NCI-H446 treated with DMSO at 0.1 percent for 48 hours (cell line): ENCODE measurements at regions not wholly inside any gene's neighbourhood (a gene's known extent, or its start where the extent isn't known, plus 50 kb on each side); places are given as distances from the start of the nearest gene placed in this dataset.
"Not testable (repeated sequence)": the region's sequence is repeated elsewhere in the genome, so short reads cannot be mapped to it uniquely, and the experiment has no call there.

Experiments used
- DNase-seq: peaks from one replicate; lab custom pipeline; 2025; lab: John Stamatoyannopoulos, UW

DNA sequence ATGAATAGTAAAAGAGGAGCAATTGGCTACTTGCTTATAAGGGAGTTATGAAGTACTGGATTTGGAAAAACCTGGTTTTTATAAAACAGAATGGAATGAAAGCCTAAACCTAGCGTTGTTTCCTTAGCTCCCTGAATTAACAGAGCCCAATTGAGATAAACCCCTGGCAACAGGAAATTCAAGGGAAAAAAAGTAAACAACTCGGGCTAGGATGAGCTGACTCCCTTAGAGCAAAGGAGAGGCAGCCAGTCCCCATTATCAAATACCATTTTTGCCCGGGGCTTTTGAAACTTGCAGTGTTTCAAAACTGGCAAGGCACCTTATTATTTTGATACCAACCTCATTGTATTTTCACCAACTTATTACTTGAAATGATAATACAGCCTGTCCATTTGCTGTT, 587.5 kb downstream of the CD109 start:
- DNase-seq = no peak

DNA sequence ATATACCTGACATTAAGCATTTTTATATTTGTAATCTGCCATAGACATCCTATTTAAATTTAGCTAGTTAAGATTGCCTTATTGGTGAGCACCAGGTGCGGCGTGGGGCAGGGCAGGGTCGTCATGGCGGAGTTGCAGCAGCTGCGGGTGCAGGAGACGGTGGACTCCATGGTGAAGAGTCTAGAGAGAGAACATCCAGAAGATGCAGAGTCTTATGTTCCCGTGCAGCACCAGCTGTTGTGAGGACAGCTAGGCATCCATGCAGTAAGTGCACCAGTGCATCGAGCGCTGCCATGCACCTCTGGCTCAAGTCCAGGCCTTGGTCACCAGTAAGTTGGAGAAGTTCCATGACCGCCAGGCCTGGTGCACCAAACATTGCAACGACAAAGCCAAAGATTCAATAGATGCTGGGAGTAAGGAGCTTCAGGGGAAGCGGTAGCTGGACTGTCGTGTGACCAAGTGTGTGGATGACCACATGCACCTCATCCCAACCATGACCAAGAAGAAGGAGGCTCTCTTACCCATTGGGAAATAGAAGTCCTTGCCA, 586.2 kb downstream of the CD109 start:
- no peak for DNase-seq

DNA sequence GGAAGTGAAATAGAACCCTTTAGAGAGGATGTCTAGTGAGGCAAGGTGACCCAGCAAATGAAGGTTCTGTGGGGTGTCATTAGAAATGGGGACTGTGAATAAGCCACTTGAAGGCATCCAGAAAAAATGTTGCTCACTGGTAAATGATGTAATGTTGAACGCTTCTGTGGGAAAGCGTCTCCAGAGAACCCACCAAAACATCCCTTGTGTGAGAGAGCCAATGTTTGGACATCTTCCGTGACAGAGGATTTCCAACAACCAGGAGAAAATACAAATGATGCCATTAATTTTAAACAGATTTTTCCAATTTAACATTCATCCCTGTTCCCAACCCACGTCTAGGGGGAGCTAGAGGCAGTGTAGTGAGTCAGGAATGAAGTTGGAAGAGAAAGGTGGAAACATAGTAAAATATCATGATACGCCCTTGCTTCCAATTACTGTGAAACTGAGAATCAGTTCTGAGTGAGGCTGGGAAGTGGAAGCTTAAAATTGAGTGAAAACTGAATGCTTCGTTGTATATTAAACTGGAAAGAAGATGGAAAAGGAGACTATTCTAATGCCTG, 584.2 kb downstream of the CD109 start:
- DNase-seq = no peak

DNA sequence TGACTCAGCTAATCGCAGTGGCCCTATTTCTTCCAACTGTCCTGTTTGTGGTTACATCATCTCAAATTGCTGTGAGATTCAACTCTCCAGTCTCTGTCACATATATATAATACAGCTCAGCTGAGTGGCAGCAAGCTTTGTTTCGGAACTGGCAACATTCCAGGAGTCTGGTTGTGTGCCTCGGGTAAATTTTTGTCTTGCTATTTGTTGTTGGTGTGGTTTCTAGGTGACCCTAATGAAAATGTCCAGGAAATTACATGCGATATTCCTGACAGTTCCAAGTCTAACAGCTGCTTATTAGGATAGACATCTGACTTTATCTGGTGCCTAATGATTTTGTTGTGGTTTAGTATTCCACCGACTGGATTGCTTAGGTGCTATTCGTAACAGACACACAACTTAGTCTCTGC, 581.8 kb downstream of the CD109 start:
- DNase-seq = no peak

DNA sequence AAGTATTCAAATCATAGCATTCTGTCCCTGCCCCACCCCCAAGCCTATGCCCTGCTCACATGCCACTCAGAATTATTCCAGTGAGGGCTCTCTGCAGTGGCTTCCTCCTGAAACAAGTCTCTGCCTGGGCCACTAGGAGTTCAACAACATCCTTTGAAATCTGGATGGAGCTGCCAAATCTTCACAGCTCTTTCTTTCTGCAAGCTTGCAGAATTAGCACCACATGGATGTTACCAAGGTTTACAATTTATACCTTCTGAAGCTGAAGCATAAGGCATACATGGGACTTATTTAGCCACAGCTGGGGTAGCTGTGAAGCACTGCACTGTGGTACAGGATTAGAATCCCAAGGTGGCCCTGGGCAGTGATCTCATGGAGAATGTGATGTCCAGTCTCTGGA, 577.5 kb downstream of the CD109 start:
- DNase-seq = no peak

DNA sequence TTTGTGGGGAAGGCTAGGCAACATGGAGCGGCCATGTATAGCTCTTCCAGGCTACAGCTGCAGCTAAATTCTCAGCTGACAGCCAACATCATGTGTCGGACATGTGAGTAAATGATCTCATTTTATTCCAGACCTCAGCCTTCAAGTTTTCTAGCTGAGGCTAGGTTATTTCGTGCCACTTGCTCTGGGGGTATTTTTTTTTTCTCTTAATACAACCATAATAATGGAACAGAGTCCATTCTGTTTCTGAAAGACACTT, 573.5 kb downstream of the CD109 start:
- DNase-seq = no peak

DNA sequence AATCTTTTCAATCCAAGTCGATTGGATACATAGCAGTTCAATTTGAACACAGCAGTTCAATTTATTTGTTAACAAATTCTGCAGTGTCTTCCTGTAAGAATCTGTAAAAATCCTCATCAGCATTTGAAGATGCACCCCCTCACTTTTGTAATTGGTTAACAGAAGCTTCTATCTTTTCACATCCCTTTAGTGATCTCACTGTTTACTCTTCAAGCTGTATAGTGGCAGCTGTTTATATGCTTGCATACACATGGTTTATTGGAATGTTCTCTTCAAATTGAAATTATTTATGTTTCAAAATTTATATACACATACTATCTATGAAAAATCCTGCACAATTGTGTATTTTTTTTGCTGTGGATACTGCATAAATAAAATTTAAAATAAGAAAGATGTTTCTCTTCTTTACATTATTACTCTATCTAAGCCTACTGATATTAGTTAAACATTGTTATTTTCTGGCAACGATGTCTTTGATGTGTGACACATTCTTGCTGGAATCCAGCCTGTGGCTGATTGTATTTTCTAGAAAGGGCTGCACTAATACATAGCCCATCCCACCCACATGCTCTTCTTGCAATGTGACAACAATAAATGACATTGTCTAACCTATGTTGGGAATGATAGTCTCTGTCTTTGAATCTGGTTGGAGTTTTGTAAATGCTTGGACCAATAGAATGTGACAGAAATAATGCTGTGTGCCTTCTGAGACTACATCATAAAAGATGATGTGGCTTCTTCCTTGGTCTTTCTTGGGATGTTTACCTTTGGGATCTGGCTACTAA, 573.0 kb downstream of the CD109 start:
- DNase-seq = no peak

DNA sequence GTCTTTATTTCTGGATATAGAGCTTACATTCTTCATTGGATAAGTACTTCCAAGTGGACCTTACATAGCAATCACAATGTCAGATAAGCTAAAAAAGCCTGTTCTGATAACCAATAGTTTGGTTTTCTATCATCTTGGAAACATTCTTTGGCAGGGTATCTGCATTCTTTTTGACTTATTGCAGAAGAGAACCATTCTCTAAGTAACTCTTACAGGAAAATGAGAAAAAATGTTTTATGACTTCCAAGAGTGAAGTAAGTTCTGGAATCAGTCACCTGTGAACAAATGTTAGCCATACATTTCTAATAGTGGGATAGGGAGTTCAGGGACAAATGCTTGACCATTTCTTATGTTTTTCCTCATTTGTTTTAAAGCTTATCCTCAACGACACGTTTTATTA, 564.0 kb downstream of the CD109 start:
- no peak for DNase-seq

DNA sequence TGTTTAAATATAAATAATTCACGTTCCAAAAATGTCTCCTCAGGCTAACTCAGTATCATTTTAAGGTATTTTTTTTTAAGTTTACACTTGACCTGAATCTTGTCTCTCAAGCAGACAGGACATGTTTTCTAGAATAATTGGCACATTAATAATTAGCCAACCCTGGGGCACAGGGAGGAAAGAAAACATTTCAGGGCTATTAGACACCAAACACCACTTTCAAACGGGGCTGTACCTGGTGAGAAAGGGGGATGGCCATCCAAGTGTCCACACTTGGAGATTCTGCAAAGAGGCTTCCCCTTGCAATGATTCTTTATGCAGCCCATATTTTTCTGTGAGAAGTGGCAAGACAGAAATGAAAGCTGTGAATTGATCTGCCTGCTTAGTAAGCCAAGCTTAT, 560.8 kb downstream of the CD109 start:
- no peak for DNase-seq

DNA sequence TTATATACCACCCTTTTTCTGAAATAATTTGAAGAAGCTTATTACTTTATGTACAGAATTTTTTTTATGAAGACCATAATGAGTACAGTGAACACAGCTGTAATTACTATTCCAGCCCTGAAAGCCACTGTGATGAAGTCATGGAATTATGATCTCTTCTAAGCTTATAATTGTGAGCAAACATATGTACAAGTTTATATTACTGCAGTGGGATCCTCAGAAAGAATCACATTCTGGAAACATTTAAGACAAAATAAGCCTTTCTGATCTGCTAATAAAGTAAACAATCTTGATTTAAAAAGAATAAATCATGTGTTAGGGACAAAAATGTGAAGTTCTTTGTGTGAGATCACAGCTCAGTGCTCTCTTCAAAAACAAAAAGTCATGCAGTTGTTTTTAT, 560.4 kb downstream of the CD109 start:
- no peak for DNase-seq

DNA sequence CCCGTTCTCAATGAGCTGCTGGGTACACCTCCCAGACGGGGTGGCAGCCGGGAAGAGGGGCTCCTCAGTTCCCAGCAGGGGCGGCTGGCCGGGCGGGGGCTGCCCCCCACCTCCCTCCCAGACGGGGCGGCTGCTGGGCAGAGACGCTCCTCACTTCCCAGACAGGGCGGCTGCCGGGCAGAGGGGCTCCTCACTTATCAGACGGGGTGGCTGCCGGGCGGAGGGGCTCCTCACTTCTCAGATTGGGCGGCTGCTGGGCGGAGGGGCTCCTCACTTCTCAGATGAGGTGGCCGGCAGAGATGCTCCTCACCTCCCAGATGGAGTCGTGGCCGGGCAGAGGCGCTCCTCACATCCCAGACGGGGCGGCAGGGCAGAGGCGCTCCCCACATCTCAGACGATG, 559.0 kb downstream of the CD109 start:
- DNase-seq = not testable (repeated sequence)

DNA sequence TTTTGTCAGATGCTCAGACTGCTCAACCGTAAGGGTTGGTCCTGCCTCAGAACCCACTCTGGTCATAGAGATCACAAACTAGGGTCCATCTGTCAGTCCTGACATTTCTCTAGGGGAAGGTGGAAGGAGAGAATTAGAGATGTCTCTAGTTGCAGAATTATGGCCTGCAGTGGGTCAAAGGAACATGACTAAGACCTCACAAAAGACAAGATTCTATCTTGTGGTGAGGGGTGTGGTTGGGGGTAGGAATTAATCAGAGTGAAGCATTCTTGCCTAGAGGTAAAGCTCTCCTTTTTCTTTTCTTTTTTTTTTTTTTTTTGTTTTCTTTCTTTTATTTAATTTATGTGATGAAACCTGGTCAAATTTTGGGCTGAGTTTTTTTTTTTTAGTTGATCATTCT, 558.1 kb downstream of the CD109 start:
- DNase-seq = not testable (repeated sequence)

DNA sequence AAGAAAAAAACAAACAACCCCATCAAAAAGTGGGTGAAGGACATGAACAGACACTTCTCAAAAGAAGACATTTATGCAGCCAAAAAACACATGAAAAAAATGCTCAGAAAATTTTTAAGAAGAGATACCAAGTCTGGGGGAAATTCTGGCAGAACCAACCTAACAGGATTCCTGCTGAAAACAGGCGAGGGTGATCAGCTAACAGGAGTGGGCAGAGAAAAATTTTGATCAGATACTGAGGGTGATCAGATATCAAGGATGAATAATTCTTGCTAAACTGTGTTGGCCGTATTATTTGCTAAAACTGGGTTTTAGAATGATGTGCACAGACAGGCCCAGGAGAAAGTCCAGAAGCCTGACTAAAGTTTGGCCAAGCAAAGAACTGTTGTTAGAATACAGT, 557.3 kb downstream of the CD109 start:
- no peak for DNase-seq

DNA sequence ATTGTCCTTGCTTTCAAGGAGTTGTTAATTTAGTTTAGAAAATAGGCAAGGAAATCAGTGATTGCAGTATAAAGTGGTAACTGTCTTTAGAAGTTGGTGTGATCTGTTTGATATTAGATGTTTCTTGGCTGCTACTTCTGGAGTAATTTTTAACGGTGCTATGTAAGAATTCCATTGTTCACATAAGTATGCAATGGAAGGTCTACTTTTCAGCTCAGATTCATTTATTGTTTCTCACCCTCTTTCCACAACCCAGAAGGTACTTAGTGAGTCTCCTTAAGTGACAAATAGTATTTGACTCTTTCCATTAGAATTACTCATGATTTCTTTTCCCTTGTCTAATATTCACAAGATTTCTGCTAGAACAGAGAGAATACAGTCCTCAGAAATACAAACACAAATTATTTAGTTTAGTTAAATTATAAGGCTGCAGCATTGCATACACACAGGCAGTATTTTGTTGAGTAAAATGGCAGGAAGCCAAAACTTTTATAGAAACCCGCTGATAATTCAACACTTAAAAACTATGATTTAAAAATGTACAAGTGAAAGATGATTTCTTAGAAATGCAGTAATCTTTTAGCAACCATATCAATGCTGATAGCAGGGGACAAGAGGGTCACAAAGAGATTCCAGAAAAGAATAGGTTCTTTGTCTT, 554.3 kb downstream of the CD109 start:
- no peak for DNase-seq

DNA sequence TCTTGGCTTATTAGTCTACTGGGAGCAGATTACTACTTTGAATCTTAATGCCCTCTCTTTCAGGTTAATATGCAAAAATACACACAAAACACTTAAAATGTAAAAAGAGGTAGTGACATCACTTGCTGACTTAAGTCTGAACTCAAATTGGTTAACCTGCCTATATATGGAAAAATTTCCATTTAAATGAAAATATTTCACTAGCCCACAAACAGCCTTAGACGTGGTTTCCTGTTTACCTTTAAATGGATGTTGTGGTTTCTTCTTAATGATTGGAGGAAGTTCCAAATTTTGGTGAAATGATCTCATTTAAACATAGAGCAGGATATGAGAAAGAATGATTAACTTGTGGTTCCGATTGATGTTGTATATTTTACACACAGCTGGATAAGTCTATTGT, 553.7 kb downstream of the CD109 start:
- DNase-seq = no peak

DNA sequence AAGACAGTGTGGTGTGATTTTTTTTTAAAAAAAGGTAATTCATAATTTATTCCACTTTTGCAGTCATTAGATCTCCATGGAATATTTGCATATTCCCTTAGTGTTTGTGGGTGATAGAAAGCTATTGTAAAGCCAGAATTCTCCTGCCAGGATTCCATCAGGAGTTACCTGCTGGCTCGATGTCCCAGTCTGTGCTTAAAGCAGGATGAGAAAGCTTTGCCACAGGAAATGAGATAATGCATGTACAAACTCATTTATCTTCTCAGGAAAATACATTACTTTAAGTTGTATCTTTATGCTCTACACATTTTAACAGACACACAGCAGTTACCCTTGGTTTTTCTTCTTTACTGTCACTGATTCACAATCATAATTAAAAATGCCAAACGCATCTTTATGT, 553.0 kb downstream of the CD109 start:
- DNase-seq = no peak

DNA sequence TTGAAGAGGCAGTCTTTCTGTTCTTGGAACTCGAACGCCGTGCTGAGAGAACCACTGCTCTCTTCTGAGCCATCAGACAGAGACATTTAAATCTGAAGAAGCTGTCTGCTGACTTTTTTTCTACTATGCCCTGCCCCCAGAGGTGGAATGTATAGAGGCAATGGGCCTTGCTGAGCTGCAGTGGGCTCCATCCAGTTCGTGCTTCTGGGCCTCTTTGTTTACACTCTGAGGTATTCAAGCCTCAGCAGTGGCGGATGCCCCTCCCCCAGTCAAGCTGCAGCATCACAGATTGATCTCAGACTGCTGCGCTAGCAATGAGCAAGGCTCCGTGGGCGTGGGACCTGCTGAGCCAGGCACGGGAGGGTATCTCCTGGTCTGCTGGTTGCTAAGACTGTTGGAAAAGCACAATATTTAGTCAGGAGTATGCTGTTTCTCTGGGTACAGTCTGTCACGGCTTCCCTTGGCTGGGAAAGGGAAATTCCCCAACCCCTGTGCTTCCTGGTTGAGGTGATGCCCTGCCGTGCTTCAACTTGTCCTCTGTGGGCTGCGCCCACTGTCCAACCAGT, 526.8 kb downstream of the CD109 start:
- DNase-seq = no peak

DNA sequence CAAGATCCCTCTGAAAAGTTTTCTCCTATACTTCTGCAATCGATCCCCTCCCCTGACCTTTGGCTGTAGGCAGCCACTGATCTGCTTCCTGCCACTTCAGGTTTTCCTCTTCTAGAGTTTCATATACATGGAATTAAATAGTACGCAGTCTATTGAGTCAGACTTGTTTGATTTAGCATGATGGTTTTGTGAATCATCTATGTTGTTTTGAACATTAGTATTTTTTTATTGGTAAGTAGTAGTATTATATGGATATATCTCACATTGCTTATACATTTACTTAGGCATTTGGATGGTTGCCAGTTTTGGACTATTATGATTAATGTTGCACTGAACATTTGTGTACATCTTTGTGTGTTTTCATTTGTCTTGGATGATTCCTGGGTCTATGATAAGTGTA, 518.0 kb downstream of the CD109 start:
- DNase-seq = no peak

DNA sequence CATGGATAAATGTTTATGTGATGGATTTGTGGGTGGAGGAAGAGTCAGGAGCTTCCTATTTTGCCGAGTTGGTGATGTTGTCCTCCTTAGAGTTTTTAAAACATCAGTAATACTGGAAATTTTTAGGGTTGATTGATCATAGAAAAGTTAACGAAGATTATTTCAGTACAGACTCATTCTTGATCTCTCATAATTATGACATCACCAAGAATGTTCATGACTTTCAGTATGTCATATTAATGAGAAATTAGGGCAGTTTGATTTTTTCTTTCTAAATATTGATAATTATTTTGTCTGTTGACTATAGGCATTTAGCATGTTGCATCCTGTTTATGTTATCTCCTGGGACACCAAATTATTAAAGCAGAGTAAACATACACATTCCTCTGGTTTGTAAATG, 512.2 kb downstream of the CD109 start:
- DNase-seq = no peak

DNA sequence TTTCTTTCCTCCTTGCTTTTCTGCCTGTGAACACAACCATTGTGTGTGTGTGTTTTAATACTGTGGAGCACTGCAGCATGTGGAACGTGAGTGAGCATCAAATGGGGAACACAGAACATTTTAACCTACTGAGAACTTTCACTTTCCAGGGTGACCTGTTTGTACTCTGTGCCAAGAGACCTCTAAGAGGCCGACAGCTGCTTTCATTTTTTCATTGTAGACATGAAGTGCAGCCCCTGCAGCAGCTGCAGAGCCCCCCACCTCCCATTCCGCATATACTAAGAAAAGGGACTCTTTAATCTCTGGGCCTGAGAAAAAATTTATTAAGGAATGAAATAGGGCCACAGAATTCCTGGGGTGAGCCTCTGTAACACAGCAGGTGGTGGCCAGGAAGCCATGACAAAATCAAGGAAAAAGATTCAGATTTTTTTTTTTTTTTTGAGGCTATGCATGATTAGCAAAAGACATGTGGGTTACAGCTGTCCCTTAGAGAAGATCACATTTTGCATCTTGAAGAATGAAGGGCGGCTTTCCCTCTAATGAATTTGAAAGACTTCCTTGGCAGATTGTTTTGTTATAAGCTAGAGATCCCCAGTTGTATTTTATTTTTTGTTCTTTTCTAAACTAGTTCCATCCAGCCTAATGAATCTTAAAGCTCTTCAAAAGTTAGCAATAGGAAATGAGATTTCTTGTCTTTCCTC, 503.4 kb downstream of the CD109 start:
- no peak for DNase-seq

DNA sequence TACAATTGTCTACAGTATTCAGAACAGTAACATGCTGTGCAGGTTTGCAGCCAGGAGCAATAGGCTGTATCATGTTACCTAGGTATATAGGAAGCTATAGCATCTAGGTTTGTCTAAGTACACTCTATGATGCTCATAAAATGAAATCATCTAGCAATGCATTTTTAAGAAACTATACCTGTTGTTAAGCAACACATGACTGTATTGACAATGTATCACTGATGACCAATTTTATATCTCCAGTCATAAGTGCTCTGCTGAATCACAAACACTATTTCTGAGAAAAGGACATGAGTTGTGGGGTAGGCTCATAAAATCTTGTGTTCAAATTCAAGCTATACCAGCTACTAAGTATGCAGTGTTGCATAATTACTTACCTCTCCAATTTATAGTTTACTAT, 501.3 kb downstream of the CD109 start:
- DNase-seq = no peak

DNA sequence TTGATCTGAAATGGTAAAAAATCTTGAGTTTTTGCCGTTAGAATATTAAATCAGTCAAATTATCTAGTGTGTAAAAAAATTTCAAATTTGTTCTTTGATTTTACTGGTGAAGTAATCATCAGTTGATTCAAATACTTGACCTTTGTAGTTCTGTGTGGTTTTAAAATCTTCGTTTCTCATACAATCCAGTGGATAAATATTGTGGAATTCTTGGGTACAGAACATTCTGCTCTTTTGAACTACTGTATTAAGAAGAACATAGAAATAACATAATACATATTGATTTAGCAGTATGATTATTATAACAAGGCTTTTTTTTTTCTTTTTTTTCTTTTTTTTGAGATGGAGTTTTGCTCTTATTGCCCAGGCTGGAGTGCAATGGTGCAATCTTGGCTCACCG, 491.8 kb downstream of the CD109 start:
- DNase-seq = no peak

DNA sequence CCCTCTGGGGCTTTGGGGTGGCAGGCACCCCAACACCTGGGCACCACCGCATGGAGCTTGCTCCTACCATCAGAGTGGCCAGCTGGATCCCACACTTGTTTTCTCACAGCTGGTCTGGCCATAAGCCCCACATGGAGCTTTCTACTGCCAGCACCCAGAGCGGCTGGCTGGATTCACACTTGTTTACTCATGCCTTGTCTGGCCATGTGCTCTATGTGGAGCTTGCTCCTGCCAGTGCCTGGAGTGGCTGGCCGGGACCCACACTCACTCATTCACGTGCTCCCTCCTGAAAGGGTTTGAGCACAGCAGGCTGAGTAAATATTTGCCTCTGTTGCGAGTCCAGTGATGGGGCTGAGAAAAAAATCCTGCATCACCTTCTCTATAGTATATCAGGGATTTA, 487.0 kb downstream of the CD109 start:
- DNase-seq = peak; percentile 5
